Liver (tissue), 8 donors: ENCODE measurements at regions not wholly inside any gene's neighbourhood (a gene's known extent, or its start where the extent isn't known, plus 50 kb on each side); places are given as distances from the start of the nearest gene placed in this dataset.

ENCODE experiments used
- DNase-seq: peaks from one replicate; pipeline ENCODE4 v3.0.0-alpha.2; 2017; ENCODE audit warnings: low spot score
- H3K27ac ChIP-seq, 2 donors: one replicate each; pipeline ENCODE4 v1.7.0; 2013; ENCODE audit warnings: inconsistent platforms in 2 of 2, low read length in 2 of 2, control low read depth in 1 of 2, low read depth in 1 of 2, mild to moderate bottlenecking in 1 of 2
- H3K27me3 ChIP-seq, 4 donors: one replicate each; pipeline versions ENCODE4 v1.6.1 to v1.7.0; 2013; ENCODE audit warnings: low read length in 3 of 4, inconsistent platforms in 1 of 4, mild to moderate bottlenecking in 1 of 4, moderate library complexity in 1 of 4; ENCODE audit not compliant: control insufficient read depth in 4 of 4, insufficient read depth in 4 of 4
- H3K36me3 ChIP-seq, 4 donors: one replicate each; pipeline versions ENCODE4 v1.6.1 to v1.7.0; 2013; ENCODE audit warnings: low read length in 3 of 4, mild to moderate bottlenecking in 3 of 4, low read depth in 1 of 4, moderate library complexity in 1 of 4; ENCODE audit not compliant: control insufficient read depth in 4 of 4, insufficient read depth in 3 of 4
- H3K4me1 ChIP-seq, 4 donors: one replicate each; pipeline versions ENCODE4 v1.6.1 to v1.7.0; 2013; ENCODE audit warnings: low read length in 3 of 4, mild to moderate bottlenecking in 3 of 4, moderate library complexity in 1 of 4; ENCODE audit not compliant: control insufficient read depth in 4 of 4, insufficient read depth in 4 of 4
- H3K4me3 ChIP-seq, 3 donors: one replicate each; pipeline versions ENCODE4 v1.6.1 to v1.7.0; 2013; ENCODE audit warnings: low read length in 3 of 3, control low read depth in 1 of 3, low read depth in 1 of 3, mild to moderate bottlenecking in 1 of 3
- H3K9ac ChIP-seq, 2 donors: one replicate each; pipeline ENCODE4 v1.7.0; 2013; ENCODE audit warnings: low read length in 2 of 2, mild to moderate bottlenecking in 2 of 2, moderate library complexity in 2 of 2, control low read depth in 1 of 2, low read depth in 1 of 2
- H3K9me3 ChIP-seq, 4 donors: one replicate each; pipeline versions ENCODE4 v1.6.1 to v1.7.0; 2013; ENCODE audit warnings: low read length in 3 of 4; ENCODE audit not compliant: control insufficient read depth in 4 of 4
- CTCF ChIP-seq: fragments of 150-350 bp; IDR thresholded peaks from 2 replicates; pipeline ENCODE4 v1.5.1; 2017; ENCODE audit warnings: improper control_type of control experiment, low read depth, low read length; ENCODE audit not compliant: missing input control
- FOXA1 ChIP-seq: IDR thresholded peaks from 2 replicates; pipeline ENCODE4 v1.6.1; 2016; ENCODE audit warnings: antibody characterized with exemption
- FOXA2 ChIP-seq: IDR thresholded peaks from 2 replicates; pipeline ENCODE4 v1.6.1; 2016; ENCODE audit warnings: antibody characterized with exemption
- GABPA ChIP-seq, 2 donors: IDR thresholded peaks in 1 of 2; conservative IDR thresholded peaks in 1 of 2; 2 replicates each; pipeline ENCODE4 v1.6.1; 2016; ENCODE audit warnings: antibody characterized with exemption in 2 of 2, mild to moderate bottlenecking in 1 of 2, moderate library complexity in 1 of 2
- JUND ChIP-seq, 2 donors: IDR thresholded peaks; 2 replicates each; pipeline ENCODE4 v1.6.1; 2016; ENCODE audit warnings: antibody characterized with exemption in 2 of 2
- MAX ChIP-seq: IDR thresholded peaks from 2 replicates; pipeline ENCODE4 v1.6.1; 2016; ENCODE audit warnings: antibody characterized with exemption
- RAD21 ChIP-seq, 2 donors: IDR thresholded peaks; 2 replicates each; pipeline ENCODE4 v1.6.1; 2016; ENCODE audit warnings: antibody characterized with exemption in 2 of 2, mild to moderate bottlenecking in 2 of 2
- REST ChIP-seq: IDR thresholded peaks from 2 replicates; pipeline ENCODE4 v1.6.1; 2016; ENCODE audit warnings: antibody characterized with exemption, mild to moderate bottlenecking
- RXRA ChIP-seq, 2 donors: IDR thresholded peaks; 2 replicates each; pipeline ENCODE4 v1.6.1; 2017 to 2018; ENCODE audit warnings: antibody characterized with exemption in 2 of 2, mild to moderate bottlenecking in 1 of 2
- SP1 ChIP-seq: IDR thresholded peaks from 2 replicates; pipeline ENCODE4 v1.6.1; 2018; ENCODE audit warnings: antibody characterized with exemption, mild to moderate bottlenecking
- TAF1 ChIP-seq: conservative IDR thresholded peaks from 2 replicates; pipeline ENCODE4 v1.6.1; 2016; ENCODE audit warnings: antibody characterized with exemption, mild to moderate bottlenecking
- YY1 ChIP-seq: IDR thresholded peaks from 2 replicates; pipeline ENCODE4 v1.6.1; 2016; ENCODE audit warnings: antibody characterized with exemption, mild to moderate bottlenecking
- ZBTB33 ChIP-seq: IDR thresholded peaks from 2 replicates; pipeline ENCODE4 v1.6.1; 2016; ENCODE audit warnings: antibody characterized with exemption
- WGBS: extraction: QIAGEN DNeasy Blood & Tissue Kit; methylation state at CpG from one replicate; pipeline ENCODE4 v1.1.7; 2013; 5-methylcytosine and 5-hydroxymethylcytosine counted together
- donor health status: healthy.
- donor health status: healthy.
- donor health status: healthy.
- donor health status: healthy.
- donor health status: healthy.

GRCh38 chr10:33638374-33638773 lies 303.9 kb upstream of the NRP1 start (continued):
- TF ChIP-seq REST: no peak
- no peak for TF ChIP-seq FOXA1
- TF ChIP-seq RAD21 (IDR thresholded peaks at IDR 0.05): no peak

GRCh38 chr10:33635967-33636515 lies 301.6 kb upstream of the NRP1 start:
- H3K9me3 ChIP-seq: peaks cover 0 to 3% (median 0%) of the 10 kb centered on the region in 4 donors
- H3K36me3 ChIP-seq: no peaks in the 10 kb centered on the region
- H3K9ac ChIP-seq: no peak overlapping the region
- H3K27me3 ChIP-seq: no peaks in the 10 kb centered on the region
- no peaks in the 10 kb centered on the region for H3K4me1 ChIP-seq
- TF ChIP-seq RAD21 (IDR thresholded peaks at IDR 0.05): no peak
- no peak for TF ChIP-seq TAF1
- no peak for TF ChIP-seq GABPA (IDR thresholded peaks at IDR 0.05 in 1 of 2, conservative IDR thresholded peaks at IDR 0.05 in 1 of 2)
- TF ChIP-seq MAX: no peak
- TF ChIP-seq JUND (IDR thresholded peaks at IDR 0.05): no peak
- no peak for TF ChIP-seq SP1
- TF ChIP-seq ZBTB33: no peak
- no peak for TF ChIP-seq YY1
- no peak for TF ChIP-seq RXRA (IDR thresholded peaks at IDR 0.05)
- no peak for TF ChIP-seq FOXA2
- no peak for TF ChIP-seq REST
- TF ChIP-seq CTCF: no peak
- 85% methylated on average over 6 of the region's 6 CpGs for WGBS
- H3K4me3 ChIP-seq: no peak overlapping the region
- DNase-seq: no peak
- H3K27ac ChIP-seq: no peak overlapping the region
